HepG2 (cell line): ENCODE measurements at regions not wholly inside any gene's neighbourhood (a gene's known extent, or its start where the extent isn't known, plus 50 kb on each side); places are given as distances from the start of the nearest gene placed in this dataset.

Experiments used
- ATAC-seq: fragments of 200-7000 bp; cut with Tn5 transposase; 3 replicates; pipeline ENCODE4 v1.9.1; 2020; ENCODE audit warnings: mild to moderate bottlenecking, moderate library complexity
- BruUV-seq: library from RNA; stranded (reverse); fragments of 400-500 nt; replicated peaks from 2 replicates; lab custom pipeline; 2021; lab: Mats Ljungman, UMichigan
- CTCF ChIA-PET: fragments of 300-600 bp; formaldehyde crosslinking; extraction: SDS; loops from one replicate; lab custom pipeline; 2021; ENCODE audit warnings: low total read pairs, inconsistent platforms, low intra/inter-chr PET ratio; lab: Yijun Ruan, JAX
- POLR2A ChIA-PET: fragments of 350-600 bp; sonication (Branson Sonifier 250); formaldehyde crosslinking; loops from one replicate; lab custom pipeline; 2020; ENCODE audit warnings: antibody characterized with exemption, inconsistent platforms; lab: Yijun Ruan, JAX
- DNase-seq: peaks from one replicate; pipeline ENCODE4 v3.0.0-alpha.2; 2015; ENCODE audit warnings: low spot score
- FAIRE-seq: peaks from 3 replicates; lab custom pipeline; 2011; peaks lifted over from hg19 to GRCh38; lab: Jason Lieb, UNC
- H2AFZ ChIP-seq: one replicate; pipeline ENCODE4 v1.6.1; 2011; ENCODE audit warnings: low read length, inconsistent platforms
- H3K27ac ChIP-seq: fragments of 300-600 bp; 3 replicates; pipeline ENCODE4 v1.8.0; 2011; ENCODE audit warnings: mixed run types, mild to moderate bottlenecking, mixed read lengths, low read length, inconsistent platforms; ENCODE audit not compliant: insufficient read depth; ENCODE audit errors: extremely low read length
- H3K27me3 ChIP-seq, 2 experiments: fragments of 200-600 bp in 1 of 2; 2 replicates in 1 of 2; 3 replicates in 1 of 2; pipeline versions ENCODE4 v1.6.0 to v1.8.0; 2011; ENCODE audit warnings: low read length in 2 of 2, mild to moderate bottlenecking in 2 of 2, moderate library complexity in 2 of 2, inconsistent platforms in 1 of 2; ENCODE audit not compliant: insufficient read depth in 2 of 2, control insufficient read depth in 1 of 2
- H3K36me3 ChIP-seq, 2 experiments: fragments of 200-600 bp in 1 of 2; replicated peaks in 1 of 2; 2 replicates in 1 of 2; 3 replicates in 1 of 2; pipeline versions ENCODE4 v1.5.1 to v1.8.0; 2011; ENCODE audit warnings: low read length in 2 of 2, inconsistent platforms in 1 of 2; ENCODE audit not compliant: insufficient read depth in 2 of 2, control insufficient read depth in 1 of 2
- H3K4me1 ChIP-seq: 2 replicates; pipeline ENCODE4 v1.5.1; 2012; ENCODE audit warnings: low read length, inconsistent platforms; ENCODE audit not compliant: insufficient read depth
- H3K4me2 ChIP-seq: 2 replicates; pipeline ENCODE4 v1.6.0; 2011; ENCODE audit warnings: low read depth, low read length, inconsistent platforms
- H3K4me3 ChIP-seq, 3 experiments: fragments of 200-600 bp in 1 of 3; sonication (generic), shearing (Covaris generic) in 1 of 3; replicated peaks in 1 of 3; 2 replicates each; pipeline ENCODE4 v1.5.1; 2011 to 2016; ENCODE audit warnings: low read length in 3 of 3, inconsistent platforms in 2 of 3, low read depth in 2 of 3, mild to moderate bottlenecking in 2 of 3, control low read depth in 1 of 3, mixed read lengths in 1 of 3; ENCODE audit not compliant: insufficient read depth in 1 of 3
- H3K79me2 ChIP-seq: one replicate; pipeline ENCODE4 v1.6.1; 2011; ENCODE audit warnings: low read length, inconsistent platforms; ENCODE audit not compliant: insufficient read depth
- H3K9ac ChIP-seq: 2 replicates; pipeline ENCODE4 v1.6.0; 2011; ENCODE audit warnings: mild to moderate bottlenecking, low read depth, low read length, inconsistent platforms; ENCODE audit not compliant: insufficient read depth
- H3K9me3 ChIP-seq: 2 replicates; pipeline ENCODE4 v1.5.1; 2012; ENCODE audit warnings: mild to moderate bottlenecking, low read length
- H4K20me1 ChIP-seq: 2 replicates; pipeline ENCODE4 v1.6.0; 2011; ENCODE audit warnings: inconsistent platforms, mild to moderate bottlenecking, low read length, moderate library complexity; ENCODE audit not compliant: insufficient read depth
- CEBPB ChIP-seq: IDR thresholded peaks from 2 replicates; pipeline ENCODE4 v1.6.1; 2011; ENCODE audit warnings: low read depth, low read length, improper control_type of control experiment, borderline replicate concordance
- KLF16 ChIP-seq, 2 experiments: sonication (generic) in 1 of 2; formaldehyde crosslinking in 1 of 2; IDR thresholded peaks; 2 replicates each; pipeline versions ENCODE4 v1.6.1 to v1.8.0; 2016 to 2023; ENCODE audit warnings: missing genetic modification reagents in 2 of 2, missing compliant biosample characterization in 1 of 2
- RXRA ChIP-seq: sonication (generic); formaldehyde crosslinking; IDR thresholded peaks from 2 replicates; pipeline ENCODE4 v1.5.1; 2020; ENCODE audit warnings: missing genetic modification reagents
- WGBS: methylation state at CpG from one replicate; pipeline ENCODE4 v1.1.6; 2017; ENCODE audit warnings: low lambda C conversion rate; 5-methylcytosine and 5-hydroxymethylcytosine counted together
- in situ Hi-C: cut with HindIII; loops from 2 replicates; pipeline ENCODE4 v1.10.0; 2017; ENCODE audit warnings: low pct_unique_long_range_greater_than_20kb; ENCODE audit not compliant: extremely low pct_ligation_motif_present
- intact Hi-C: fragments of 100-400 bp; cut with micrococcal nuclease; formaldehyde crosslinking; loops from one replicate; pipeline ENCODE4 v1.10.0; 2022; ENCODE audit not compliant: unreplicated experiment
- TF ChIP-seq, protein P1 (sequence below): sonication (generic); formaldehyde crosslinking; IDR thresholded peaks from 2 replicates; pipeline ENCODE4 v1.5.0; 2020; ENCODE audit warnings: mild to moderate bottlenecking, missing genetic modification reagents

DNA sequence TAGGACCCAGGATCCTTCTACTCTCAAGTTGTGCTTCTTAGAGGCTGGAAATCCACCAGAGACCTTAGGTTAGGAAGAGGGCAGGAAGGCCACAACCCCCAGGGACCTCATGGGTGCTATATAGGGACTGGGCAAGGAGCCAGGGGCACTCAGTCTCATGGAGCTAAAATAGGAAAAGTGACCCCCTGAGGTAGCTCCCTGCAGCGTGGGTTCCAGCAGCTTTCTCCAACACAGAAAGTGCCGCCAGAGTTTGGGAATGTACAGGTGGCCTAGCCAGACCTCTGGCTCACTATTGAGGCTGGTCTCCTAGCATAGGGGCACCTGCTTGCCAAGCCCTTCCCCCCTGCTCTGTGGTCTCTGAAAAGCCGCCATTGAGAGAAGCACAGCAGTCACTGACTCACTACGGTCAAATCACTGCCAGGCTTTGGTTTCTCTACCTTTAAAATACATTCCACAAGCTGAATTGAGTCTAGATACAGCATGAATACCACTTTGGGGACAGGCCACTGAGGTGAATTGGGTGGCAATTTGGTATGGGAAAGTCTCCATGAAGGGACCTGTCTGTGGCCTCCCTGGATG, 333.2 kb upstream of the PODXL start (continued):
- TF ChIP-seq, protein P1, sequence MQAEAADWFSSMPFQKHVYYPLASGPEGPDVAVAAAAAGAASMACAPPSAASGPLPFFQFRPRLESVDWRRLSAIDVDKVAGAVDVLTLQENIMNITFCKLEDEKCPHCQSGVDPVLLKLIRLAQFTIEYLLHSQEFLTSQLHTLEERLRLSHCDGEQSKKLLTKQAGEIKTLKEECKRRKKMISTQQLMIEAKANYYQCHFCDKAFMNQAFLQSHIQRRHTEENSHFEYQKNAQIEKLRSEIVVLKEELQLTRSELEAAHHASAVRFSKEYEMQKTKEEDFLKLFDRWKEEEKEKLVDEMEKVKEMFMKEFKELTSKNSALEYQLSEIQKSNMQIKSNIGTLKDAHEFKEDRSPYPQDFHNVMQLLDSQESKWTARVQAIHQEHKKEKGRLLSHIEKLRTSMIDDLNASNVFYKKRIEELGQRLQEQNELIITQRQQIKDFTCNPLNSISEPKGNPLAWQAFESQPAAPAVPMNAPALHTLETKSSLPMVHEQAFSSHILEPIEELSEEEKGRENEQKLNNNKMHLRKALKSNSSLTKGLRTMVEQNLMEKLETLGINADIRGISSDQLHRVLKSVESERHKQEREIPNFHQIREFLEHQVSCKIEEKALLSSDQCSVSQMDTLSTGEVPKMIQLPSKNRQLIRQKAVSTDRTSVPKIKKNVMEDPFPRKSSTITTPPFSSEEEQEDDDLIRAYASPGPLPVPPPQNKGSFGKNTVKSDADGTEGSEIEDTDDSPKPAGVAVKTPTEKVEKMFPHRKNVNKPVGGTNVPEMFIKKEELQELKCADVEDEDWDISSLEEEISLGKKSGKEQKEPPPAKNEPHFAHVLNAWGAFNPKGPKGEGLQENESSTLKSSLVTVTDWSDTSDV: no peak
- TF ChIP-seq CEBPB: no peak

DNA sequence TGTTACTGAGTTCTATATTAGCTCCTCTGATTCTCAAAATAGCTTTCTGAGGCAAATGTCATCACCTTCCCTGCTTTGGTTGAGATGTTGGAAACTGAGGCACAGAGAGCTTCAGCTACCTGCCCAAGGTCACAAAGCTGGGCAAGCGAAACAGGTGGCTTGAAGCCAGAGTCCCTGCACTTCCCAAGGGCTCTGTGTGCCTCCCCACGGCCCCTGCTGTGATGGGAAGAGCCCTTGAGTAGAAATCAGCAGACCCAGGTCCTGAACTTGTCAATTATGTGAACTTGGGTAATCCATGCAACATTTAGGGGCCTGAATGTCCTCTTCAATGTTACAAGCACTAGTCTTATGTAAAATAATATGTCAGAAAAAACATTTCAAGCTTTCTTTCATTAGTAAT, 327.3 kb upstream of the PODXL start:
- Histone ChIP-seq H4K20me1 (no peaks in the 10 kb centered on the region), H3K4me1 (no peaks in the 10 kb centered on the region), H3K4me2 (no peak overlapping the region), H3K9me3 (peaks cover 15% of the 10 kb centered on the region), H3K36me3 (no peaks in the 10 kb centered on the region), H3K27me3 (no peaks in the 10 kb centered on the region; a peak in 1 of 5 replicates), H3K27ac (no peak overlapping the region), H3K4me3 (no peak overlapping the region), H2AFZ (no peak overlapping the region), H3K79me2 (no peaks in the 10 kb centered on the region), H3K9ac (no peak overlapping the region)
- TF ChIP-seq CEBPB (no peak), RXRA (CRISPR knock-in tag) (no peak)
- DNase-seq (no peak), FAIRE-seq (no peak), ATAC-seq (no peak)
- ChIA-PET POLR2A (no interaction called here), CTCF (no interaction called here)
- BruUV-seq: no TSS peak
- in situ Hi-C loops: no loop called here
- intact Hi-C loops: no loop called here
- 0% methylated on average over 2 of the region's 2 CpGs for WGBS

GRCh38 chr7:131883196-131883595, 326.8 kb upstream of the PODXL start:
- no peak for ATAC-seq
- BruUV-seq: no TSS peak
- CTCF ChIA-PET: no interaction called here

More at GRCh38 chr7:131883196-131883595, 326.8 kb upstream of the PODXL start:
- intact Hi-C loops (no loop called here), in situ Hi-C loops (no loop called here)
- Histone ChIP-seq H3K79me2 (no peaks in the 10 kb centered on the region), H3K36me3 (no peaks in the 10 kb centered on the region), H4K20me1 (no peaks in the 10 kb centered on the region), H3K9ac (no peak overlapping the region), H3K27me3 (no peaks in the 10 kb centered on the region; a peak in 1 of 5 replicates), H3K27ac (no peak overlapping the region), H2AFZ (no peak overlapping the region), H3K9me3 (peaks cover 15% of the 10 kb centered on the region), H3K4me3 (no peak overlapping the region), H3K4me2 (no peak overlapping the region), H3K4me1 (no peaks in the 10 kb centered on the region)
- TF ChIP-seq KLF16 (CRISPR knock-in tag; IDR thresholded peaks at IDR 0.05): no peak
- POLR2A ChIA-PET: no interaction called here
- WGBS: 25% methylated on average over 8 of the region's 8 CpGs
- FAIRE-seq (no peak), DNase-seq (no peak)
